ENCODE measurements at regions not wholly inside any gene's neighbourhood (a gene's known extent, or its start where the extent isn't known, plus 50 kb on each side); places are given as distances from the start of the nearest gene placed in this dataset.

DNA sequence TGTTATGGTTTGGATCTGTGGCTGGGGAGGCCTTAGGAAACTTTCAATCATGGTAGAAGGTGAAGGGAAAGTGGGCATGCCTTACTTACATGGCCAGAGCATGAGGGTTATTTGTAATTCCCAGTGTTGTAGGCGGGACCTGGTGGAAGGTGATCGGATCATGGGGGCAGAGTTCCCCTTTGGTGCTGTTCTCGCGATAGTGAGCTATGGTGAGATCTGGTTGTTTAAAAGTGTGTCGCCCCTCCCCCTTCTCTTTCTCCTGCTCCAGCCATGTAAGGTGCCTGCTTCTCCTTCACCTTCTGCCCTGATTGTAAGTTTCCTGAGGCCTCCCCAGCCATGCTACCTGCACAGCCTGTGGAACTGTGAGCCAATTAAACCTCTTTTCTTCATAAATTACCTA is 145.8 kb downstream of the TFAP2C start:
- Histone ChIP-seq H3K4me1 (ENCODE audit: control insufficient read depth in 1 of 2, insufficient read depth in 2 of 2, low read length in 2 of 2) (peaks cover 3 to 4% of the 10 kb centered on the region in 2 experiments; a peak in 2 of 4 replicates), H3K27ac (ENCODE audit: low read depth, low read length) (no peak overlapping the region), H3K4me3 (replicated peaks in 1 of 2; ENCODE audit: low read depth in 1 of 2, low read length in 2 of 2) (no peak overlapping the region), H3K9ac (ENCODE audit: low read length) (no peak overlapping the region), H3K9me2 (ENCODE audit: insufficient read depth) (no peaks in the 10 kb centered on the region), H3K9me3 (ENCODE audit: control insufficient read depth in 1 of 2, insufficient read depth in 1 of 2, low read depth in 1 of 2, low read length in 2 of 2) (no peaks in the 10 kb centered on the region), H3K79me2 (ENCODE audit: insufficient read depth, low read length) (no peaks in the 10 kb centered on the region), H3K36me3 (ENCODE audit: control insufficient read depth in 1 of 2, insufficient read depth in 2 of 2, low read length in 2 of 2) (no peaks in the 10 kb centered on the region), H3K27me3 (ENCODE audit: insufficient read depth, low read length) (no peaks in the 10 kb centered on the region), H4K20me1 (ENCODE audit: insufficient read depth) (no peaks in the 10 kb centered on the region), H2AFZ (ENCODE audit: low read depth, low read length, poor library complexity, severe bottlenecking) (no peak overlapping the region), H3K4me2 (ENCODE audit: low read length) (no peak overlapping the region)
- TF ChIP-seq RAD21 (IDR thresholded peaks at IDR 0.05; ENCODE audit: low read depth) (no peak), ATF3 (IDR thresholded peaks at IDR 0.05) (no peak), CEBPB (IDR thresholded peaks at IDR 0.05; ENCODE audit: low read depth) (no peak), POLR2A (IDR thresholded peaks at IDR 0.05; ENCODE audit: borderline replicate concordance, extremely low read depth, insufficient read depth, insufficient read length) (no peak)
- TF ChIP-seq, protein P1, sequence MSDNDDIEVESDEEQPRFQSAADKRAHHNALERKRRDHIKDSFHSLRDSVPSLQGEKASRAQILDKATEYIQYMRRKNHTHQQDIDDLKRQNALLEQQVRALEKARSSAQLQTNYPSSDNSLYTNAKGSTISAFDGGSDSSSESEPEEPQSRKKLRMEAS (IDR thresholded peaks at IDR 0.05): no peak
- TF ChIP-seq, protein P2, sequence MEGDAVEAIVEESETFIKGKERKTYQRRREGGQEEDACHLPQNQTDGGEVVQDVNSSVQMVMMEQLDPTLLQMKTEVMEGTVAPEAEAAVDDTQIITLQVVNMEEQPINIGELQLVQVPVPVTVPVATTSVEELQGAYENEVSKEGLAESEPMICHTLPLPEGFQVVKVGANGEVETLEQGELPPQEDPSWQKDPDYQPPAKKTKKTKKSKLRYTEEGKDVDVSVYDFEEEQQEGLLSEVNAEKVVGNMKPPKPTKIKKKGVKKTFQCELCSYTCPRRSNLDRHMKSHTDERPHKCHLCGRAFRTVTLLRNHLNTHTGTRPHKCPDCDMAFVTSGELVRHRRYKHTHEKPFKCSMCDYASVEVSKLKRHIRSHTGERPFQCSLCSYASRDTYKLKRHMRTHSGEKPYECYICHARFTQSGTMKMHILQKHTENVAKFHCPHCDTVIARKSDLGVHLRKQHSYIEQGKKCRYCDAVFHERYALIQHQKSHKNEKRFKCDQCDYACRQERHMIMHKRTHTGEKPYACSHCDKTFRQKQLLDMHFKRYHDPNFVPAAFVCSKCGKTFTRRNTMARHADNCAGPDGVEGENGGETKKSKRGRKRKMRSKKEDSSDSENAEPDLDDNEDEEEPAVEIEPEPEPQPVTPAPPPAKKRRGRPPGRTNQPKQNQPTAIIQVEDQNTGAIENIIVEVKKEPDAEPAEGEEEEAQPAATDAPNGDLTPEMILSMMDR (IDR thresholded peaks at IDR 0.05 in 2 of 3, conservative IDR thresholded peaks at IDR 0.05 in 1 of 3; ENCODE audit: borderline replicate concordance in 1 of 3, insufficient read depth in 1 of 3, low read depth in 2 of 3, low read length in 2 of 3): no peak
- TF ChIP-seq, protein P3, sequence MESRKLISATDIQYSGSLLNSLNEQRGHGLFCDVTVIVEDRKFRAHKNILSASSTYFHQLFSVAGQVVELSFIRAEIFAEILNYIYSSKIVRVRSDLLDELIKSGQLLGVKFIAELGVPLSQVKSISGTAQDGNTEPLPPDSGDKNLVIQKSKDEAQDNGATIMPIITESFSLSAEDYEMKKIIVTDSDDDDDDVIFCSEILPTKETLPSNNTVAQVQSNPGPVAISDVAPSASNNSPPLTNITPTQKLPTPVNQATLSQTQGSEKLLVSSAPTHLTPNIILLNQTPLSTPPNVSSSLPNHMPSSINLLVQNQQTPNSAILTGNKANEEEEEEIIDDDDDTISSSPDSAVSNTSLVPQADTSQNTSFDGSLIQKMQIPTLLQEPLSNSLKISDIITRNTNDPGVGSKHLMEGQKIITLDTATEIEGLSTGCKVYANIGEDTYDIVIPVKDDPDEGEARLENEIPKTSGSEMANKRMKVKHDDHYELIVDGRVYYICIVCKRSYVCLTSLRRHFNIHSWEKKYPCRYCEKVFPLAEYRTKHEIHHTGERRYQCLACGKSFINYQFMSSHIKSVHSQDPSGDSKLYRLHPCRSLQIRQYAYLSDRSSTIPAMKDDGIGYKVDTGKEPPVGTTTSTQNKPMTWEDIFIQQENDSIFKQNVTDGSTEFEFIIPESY (IDR thresholded peaks at IDR 0.05; ENCODE audit: extremely low read depth, insufficient replicate concordance, low read length): no peak
- ChIA-PET POLR2A (no interaction called here), RAD21 (ENCODE audit: low non-redundant PET in 1 of 2, low total read pairs in 2 of 2, uncharacterized antibody in 2 of 2, unreplicated experiment in 2 of 2) (no interaction called here), CTCF (no interaction called here)
- ATAC-seq (no peak), DNase-seq (ENCODE audit: low read depth, low spot score) (no peak)
- intact Hi-C loops (cut with micrococcal nuclease): no loop called here
- BruUV-seq (replicated peaks): no TSS peak
